NCI-H146 treated with DMSO at 0.1 percent for 48 hours (cell line): ENCODE measurements at regions not wholly inside any gene's neighbourhood (a gene's known extent, or its start where the extent isn't known, plus 50 kb on each side); places are given as distances from the start of the nearest gene placed in this dataset.
A peak's percentile ranks its signal among the peaks of the same experiment; 100 is the strongest.

Experiments
- DNase-seq: peaks from one replicate; lab custom pipeline; 2025; ENCODE audit not compliant: unreplicated experiment; lab: John Stamatoyannopoulos, UW

DNA sequence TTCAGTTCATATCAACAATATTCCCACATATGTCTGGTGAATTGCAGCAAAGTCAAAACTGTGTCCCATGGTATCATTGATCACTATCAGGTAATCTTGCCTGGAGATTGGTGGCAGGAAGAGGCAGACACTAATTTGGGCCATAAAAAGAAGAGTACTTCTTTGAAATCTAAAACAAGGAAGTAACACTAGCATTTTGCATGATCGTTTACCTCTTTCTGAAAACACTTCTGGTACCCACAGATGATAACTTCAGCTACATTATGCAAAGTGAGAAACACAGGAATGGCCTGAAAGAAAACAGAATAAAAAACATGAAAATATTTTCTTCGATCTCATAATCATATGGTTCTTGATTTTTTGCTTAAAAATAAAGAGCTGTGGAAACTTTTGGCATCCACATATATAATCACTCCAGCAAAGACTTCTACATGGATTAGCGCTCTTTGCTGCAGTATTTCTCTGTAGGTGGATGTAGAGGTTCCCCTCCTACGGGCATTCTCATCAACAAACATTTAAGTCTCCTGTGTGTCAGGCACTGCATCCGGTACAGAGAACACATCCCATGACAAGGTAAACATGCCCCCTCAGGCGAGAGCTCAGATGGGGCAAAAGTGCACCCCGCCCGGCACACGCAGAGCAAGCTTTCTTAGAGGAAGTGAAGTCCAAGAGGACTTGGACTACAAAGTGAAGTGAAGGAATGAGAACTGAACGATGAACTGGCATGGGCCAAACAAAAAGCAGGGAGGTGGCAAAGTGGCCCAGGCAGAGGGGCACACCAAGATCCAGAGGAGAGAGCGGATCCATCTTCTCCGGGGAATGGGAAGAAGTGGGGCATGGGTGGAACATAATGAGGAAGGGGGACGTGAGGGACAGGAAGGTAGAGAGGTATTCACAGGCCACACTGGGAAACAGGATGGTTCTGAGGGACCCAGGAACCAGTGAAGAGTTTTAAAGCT lies 68.0 kb upstream of the RIOK3 start:
- DNase-seq: no peak

DNA sequence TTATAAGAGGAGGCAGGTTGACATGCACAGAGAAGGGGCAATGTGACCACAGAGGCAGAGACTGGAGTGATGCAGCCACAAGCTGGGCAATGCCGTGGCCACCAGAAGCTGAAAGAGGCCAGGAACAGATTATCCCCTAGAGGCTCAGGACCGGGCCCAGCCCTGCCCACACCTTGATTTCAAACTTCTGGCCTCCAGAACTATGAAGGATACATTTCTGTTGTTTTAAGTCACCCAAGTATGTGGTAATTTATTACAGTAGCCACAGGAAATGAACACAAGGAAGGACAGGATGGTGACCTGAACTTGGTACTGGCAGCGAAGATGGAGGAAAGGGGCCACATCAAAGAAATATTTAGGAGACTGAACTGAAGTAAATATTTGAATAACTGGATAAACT lies 66.8 kb upstream of the RIOK3 start:
- DNase-seq: no peak

DNA sequence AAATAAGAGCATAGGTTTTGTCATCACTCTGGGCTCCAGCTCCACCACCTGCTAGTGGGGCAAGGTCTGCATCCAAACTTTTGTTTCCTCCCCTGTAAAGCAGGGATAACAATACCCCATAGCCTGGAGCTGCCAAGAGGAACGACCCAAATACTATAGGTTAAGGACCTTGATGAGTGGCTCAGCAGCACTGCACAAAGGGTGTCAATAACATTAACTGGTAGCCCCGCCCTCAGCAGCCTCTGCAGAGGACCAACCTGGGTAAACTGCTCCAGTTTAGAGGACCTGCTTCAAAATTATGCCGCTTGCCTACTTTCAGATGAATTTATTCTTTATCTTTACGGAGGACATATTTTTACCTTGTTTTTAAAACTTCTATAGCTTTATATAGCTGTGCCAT lies 65.8 kb upstream of the RIOK3 start:
- DNase-seq: no peak

DNA sequence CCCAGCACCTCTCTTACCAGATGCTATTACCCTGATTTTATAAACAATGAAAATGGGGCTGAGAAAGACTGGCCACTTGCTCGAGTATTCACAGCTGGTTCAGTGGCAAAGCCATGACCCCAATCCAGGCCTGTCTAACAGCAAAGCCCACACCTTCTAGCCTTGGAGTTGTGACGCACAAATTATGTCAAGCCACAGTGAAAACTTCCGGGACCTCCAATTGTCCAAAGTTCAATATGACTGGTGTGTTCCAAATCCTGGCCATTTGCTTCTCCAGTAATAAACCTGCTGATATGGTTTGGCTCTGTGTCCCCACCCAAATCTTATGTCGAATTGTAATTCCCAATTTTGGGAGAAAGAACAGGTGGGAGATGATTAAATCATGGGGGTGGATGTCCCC lies 64.7 kb upstream of the RIOK3 start:
- DNase-seq: no peak

DNA sequence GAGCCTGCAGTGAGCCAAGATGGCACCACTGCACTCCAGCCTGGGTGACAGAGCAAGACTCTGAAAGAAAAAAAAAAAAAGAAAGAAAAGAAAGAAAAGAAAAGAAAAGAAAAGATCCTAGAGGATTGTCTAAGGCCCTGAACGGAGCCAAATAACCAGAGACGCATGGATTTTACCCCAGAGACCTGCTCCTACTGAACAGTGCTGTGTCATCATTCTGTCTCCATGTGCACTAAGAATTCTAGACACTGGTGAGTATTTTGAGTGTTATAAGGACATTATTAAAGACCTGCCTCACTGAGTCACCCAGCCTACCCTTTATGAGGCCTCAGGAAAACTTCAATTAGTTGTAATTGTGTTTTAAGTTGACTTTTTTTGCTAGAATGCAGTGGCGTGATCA lies 61.9 kb upstream of the RIOK3 start:
- DNase-seq: no peak

DNA sequence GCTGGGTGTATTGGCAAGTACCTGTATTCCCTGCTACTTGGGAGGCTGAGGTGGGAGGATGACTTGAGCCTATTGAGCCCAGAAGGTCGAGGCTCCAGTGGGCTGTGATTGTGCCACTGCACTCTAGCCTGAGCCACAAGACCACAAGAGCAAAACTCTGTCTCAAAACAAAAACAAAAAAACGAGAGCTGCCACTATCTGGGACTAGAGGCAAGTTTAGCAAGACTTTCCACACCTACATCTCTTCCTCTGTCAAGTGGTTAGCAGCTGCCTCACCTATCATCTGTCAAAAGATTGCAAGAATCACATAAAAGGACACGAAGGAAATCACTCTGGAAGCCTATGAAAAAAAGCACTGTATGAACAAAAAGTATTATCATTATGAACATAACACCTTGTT lies 55.2 kb upstream of the RIOK3 start:
- DNase-seq: no peak

DNA sequence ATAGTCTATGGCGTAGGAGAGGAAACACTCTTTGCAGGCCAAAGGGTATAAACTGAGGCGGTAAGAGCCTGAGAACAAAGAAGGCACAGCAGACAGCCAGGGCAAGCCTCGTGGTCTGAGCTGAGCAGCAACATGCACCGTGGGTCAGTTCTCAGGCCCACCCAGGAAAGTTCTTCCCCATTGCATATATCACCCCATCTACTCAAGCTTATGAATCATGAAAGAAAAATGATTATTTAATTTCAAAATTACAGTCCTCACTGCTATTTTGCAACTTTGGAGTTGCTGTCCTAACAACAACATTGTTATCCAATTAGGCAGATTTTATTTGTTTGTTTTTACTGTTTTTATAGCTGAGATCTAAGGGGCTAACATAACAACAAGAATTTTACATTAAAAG lies 54.7 kb upstream of the RIOK3 start:
- no peak for DNase-seq

DNA sequence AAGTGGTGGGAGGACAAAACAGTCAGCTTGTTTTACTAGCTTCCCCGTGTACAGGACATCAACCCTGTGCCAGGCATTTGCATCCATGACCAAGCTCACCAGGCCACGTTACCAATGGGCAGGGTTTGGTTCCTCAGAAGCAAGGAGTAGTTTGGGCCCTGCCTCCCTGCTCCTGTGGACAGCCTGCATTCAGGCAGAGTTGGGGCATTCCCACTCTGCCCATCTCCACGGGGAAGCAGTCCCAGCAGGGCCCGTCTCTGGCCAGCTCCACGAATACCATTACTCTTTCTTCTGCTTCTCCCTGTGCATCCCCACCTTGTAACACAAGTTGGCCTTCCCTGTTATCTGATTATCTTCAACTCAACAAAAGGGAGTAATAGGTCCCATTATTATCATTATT lies 54.0 kb upstream of the RIOK3 start:
- DNase-seq: no peak

DNA sequence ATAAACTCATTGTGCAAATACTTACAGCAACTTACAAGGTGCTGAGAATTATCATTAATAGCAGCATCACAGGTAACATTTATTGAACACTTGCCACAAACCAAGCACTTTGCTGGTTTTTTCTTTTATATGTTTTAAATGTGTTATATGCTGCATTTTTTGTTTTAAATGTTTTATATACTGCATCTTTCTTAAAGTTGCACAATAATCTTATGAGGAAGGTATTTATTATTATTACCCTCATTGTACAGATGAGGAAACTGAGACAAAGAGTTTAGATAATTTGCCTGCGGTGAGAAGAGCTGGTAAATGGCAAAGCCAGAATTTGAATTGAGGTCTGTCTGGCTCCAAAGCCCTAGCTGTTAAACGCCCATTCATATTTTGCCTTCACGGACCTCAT lies 52.2 kb upstream of the RIOK3 start:
- no peak for DNase-seq

DNA sequence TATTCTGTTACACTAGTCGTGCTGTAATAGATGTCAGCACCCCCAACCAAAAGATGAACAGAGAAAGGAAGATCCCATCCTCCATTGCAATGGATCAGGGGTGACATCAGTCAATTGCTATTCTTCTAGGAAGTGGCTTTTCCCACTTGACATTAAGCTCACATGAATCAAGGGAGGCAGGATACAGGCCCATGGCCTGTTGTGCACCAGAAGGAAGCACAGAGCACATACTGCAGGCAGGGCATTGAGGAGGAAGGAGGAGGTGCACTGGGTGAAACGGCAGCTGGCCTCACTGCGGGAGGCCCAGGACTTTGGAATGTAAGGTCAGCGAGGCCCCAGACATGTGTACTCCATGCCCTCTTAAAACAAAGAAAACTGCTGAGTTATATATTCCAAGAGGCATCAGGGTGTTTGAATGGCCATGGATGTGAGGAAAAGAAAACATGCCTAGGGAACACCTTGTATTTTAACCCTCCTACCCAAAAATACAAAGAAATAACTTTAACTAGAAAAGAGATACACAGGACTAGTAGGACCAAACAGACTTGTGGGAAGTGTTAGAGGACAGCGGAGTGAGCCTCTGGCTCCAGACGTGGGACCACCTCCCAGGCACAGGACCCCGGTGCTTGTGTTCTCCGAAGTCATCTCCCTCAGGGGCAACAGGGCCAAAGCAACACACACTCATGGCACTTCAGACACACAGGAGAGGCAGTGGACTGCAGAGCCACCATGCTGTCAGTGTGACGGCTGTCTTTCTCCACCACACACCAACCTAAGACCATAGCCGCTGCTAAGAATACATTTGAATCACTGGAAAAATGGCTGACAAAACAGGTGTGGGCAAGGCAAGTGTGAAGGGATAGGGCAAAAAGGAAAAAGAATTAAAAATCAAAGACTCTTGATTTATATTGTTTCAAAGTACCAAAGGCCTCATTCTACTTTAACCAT lies 51.4 kb upstream of the RIOK3 start:
- DNase-seq: peak; percentile 99
